ENCODE measurements at regions not wholly inside any gene's neighbourhood (a gene's known extent, or its start where the extent isn't known, plus 50 kb on each side); places are given as distances from the start of the nearest gene placed in this dataset.

DNA sequence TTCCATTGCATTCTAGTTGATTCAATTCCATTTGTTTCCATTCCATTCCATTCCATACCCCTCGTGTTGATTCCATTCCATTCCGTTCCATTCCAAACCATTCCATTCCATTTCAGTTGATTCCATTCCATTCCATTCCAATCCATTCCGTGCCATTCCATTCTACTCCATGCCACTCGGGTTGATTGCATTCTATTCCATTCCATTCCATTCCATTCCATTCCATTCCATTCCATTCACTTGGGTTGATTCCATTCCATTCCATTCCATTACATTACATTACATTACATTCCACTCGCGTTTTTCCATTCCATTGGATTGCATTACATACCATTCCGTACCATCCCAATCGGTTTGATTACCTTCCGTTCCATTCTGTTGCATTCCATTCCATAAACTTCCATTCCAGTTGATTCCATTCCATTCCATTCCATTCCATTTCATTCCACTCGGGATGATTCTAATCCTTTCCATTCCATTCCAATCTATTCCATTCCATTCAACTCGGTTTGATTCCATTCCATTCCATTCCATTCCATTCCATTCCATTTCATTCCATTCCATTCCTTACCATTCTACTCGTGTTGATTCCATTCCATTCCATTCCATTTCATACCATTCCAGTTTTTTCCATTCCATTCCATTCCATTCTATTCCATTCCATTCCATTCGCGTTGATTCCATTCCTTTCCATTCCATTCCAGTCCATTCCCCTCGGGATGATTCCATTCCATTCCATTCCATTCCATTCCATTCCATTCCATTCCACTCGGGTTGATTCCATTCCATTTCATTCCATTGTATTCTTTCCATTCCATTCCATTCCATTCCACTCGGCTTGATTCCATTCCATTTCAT is 1140.4 kb downstream of the RPIA start:
- no peak overlapping the region for H3K9ac ChIP-seq
- H3K9me3 ChIP-seq (ENCODE audit: low read depth), result peaks cover 6% of the 10 kb centered on the region
- no peaks in the 10 kb centered on the region for H3K36me3 ChIP-seq
- Mint-ChIP-seq H3K4me3 (no peak overlapping the region), H3K27me3 (ENCODE audit: insufficient read depth, low read depth) (peaks cover 15% of the 10 kb centered on the region), H3K4me1 (no peaks in the 10 kb centered on the region), H3K9me3 (peaks cover 17% of the 10 kb centered on the region), H3K36me3 (peaks cover 9% of the 10 kb centered on the region), H3K27ac (no peak overlapping the region)
- H3K4me1 ChIP-seq, result no peaks in the 10 kb centered on the region
- H3K27me3 ChIP-seq, result no peaks in the 10 kb centered on the region
- no peak overlapping the region for H3K27ac ChIP-seq
- H3K79me2 ChIP-seq (ENCODE audit: low read depth), result no peaks in the 10 kb centered on the region
- H3K4me3 ChIP-seq, result no peak overlapping the region
- TF ChIP-seq, protein P1, sequence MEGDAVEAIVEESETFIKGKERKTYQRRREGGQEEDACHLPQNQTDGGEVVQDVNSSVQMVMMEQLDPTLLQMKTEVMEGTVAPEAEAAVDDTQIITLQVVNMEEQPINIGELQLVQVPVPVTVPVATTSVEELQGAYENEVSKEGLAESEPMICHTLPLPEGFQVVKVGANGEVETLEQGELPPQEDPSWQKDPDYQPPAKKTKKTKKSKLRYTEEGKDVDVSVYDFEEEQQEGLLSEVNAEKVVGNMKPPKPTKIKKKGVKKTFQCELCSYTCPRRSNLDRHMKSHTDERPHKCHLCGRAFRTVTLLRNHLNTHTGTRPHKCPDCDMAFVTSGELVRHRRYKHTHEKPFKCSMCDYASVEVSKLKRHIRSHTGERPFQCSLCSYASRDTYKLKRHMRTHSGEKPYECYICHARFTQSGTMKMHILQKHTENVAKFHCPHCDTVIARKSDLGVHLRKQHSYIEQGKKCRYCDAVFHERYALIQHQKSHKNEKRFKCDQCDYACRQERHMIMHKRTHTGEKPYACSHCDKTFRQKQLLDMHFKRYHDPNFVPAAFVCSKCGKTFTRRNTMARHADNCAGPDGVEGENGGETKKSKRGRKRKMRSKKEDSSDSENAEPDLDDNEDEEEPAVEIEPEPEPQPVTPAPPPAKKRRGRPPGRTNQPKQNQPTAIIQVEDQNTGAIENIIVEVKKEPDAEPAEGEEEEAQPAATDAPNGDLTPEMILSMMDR (IDR thresholded peaks at IDR 0.05), result no peak
- TF ChIP-seq EZH2phosphoT487 (IDR thresholded peaks at IDR 0.05) (no peak), EZH2 (IDR thresholded peaks at IDR 0.05) (no peak)
- H3K4me2 ChIP-seq, result no peak overlapping the region
- no peak overlapping the region for H2AFZ ChIP-seq (replicated peaks)
- no peak for DNase-seq (ENCODE audit: low spot score)
- no peaks in the 10 kb centered on the region for H3F3A ChIP-seq (ENCODE audit: low read depth)
- H4K20me1 ChIP-seq (ENCODE audit: low read depth), result no peaks in the 10 kb centered on the region

DNA sequence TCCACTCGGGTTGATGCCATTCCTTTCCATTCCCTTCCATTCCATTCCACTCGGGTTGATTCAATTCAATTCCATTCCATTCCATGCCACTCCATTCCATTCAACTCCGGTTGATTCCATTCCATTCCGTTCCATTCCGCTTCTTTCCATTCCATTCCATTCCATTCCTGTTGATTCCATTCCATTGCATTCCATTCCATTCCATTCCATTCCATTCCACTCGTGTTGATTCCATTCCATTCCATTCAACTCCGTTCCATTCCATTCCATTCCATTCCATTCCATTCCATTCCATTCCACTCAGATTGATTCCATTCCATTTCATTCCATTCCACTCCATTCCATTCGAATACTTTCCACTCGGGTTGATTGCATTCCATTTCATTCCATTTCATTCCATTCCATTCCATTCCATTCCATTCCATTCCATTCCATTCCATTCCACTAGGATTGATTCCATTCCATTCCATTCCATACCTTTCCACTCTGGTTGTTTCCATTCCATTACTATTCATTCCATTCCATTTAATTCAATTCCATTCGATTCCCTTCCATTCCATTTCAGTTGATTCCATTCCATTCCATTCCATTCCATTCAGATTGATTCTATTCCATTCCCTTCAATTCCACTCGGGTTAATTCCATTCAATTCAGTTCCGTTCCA is 1141.8 kb downstream of the RPIA start:
- Histone ChIP-seq H2AFZ (replicated peaks) (no peak overlapping the region), H3K27ac (no peak overlapping the region), H3K4me3 (no peak overlapping the region), H3K36me3 (no peaks in the 10 kb centered on the region), H3K4me2 (no peak overlapping the region), H3K79me2 (ENCODE audit: low read depth) (no peaks in the 10 kb centered on the region), H3K9me3 (ENCODE audit: low read depth) (peaks cover 7% of the 10 kb centered on the region), H3K27me3 (no peaks in the 10 kb centered on the region), H4K20me1 (ENCODE audit: low read depth) (no peaks in the 10 kb centered on the region), H3K4me1 (no peaks in the 10 kb centered on the region), H3F3A (ENCODE audit: low read depth) (no peaks in the 10 kb centered on the region), H3K9ac (no peak overlapping the region)
- H3K27ac Mint-ChIP-seq, result no peak overlapping the region
- H3K27me3 Mint-ChIP-seq (ENCODE audit: insufficient read depth, low read depth), result peaks cover 15% of the 10 kb centered on the region
- peaks cover 9% of the 10 kb centered on the region for H3K36me3 Mint-ChIP-seq
- no peaks in the 10 kb centered on the region for H3K4me1 Mint-ChIP-seq
- TF ChIP-seq EZH2phosphoT487 (IDR thresholded peaks at IDR 0.05) (no peak), EZH2 (IDR thresholded peaks at IDR 0.05) (no peak)
- TF ChIP-seq, protein P1 (IDR thresholded peaks at IDR 0.05), result no peak
- no peak for DNase-seq (ENCODE audit: low spot score)
- H3K4me3 Mint-ChIP-seq, result no peak overlapping the region
- H3K9me3 Mint-ChIP-seq, result peaks cover 20% of the 10 kb centered on the region

DNA sequence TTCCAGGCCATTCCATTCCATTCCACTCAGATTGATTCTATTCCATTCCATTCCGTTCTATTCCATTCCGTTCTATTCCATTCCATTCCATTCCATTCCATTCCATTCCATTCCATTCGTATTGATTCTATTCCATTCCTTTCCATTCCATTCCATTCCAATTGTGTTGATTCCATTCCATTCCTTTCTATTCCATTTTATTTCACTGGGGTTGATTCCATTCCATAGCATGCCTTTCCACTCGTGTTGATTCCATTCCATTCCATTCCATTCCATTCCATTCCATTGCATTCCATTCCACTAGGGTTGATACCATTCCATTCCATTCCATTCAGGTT is 1142.3 kb downstream of the RPIA start:
- Histone ChIP-seq H3K36me3 (no peaks in the 10 kb centered on the region), H4K20me1 (ENCODE audit: low read depth) (no peaks in the 10 kb centered on the region), H3K4me1 (no peaks in the 10 kb centered on the region), H3K4me2 (no peak overlapping the region), H3K79me2 (ENCODE audit: low read depth) (no peaks in the 10 kb centered on the region), H3K9ac (no peak overlapping the region), H3F3A (ENCODE audit: low read depth) (no peaks in the 10 kb centered on the region), H3K9me3 (ENCODE audit: low read depth) (peaks cover 7% of the 10 kb centered on the region), H3K4me3 (no peak overlapping the region), H2AFZ (replicated peaks) (no peak overlapping the region), H3K27me3 (no peaks in the 10 kb centered on the region), H3K27ac (no peak overlapping the region)
- Mint-ChIP-seq H3K4me1 (no peaks in the 10 kb centered on the region), H3K27me3 (ENCODE audit: insufficient read depth, low read depth) (peaks cover 15% of the 10 kb centered on the region), H3K9me3 (peaks cover 20% of the 10 kb centered on the region), H3K27ac (no peak overlapping the region), H3K36me3 (peaks cover 9% of the 10 kb centered on the region), H3K4me3 (no peak overlapping the region)
- DNase-seq (ENCODE audit: low spot score), result no peak
- TF ChIP-seq EZH2phosphoT487 (IDR thresholded peaks at IDR 0.05) (no peak), EZH2 (IDR thresholded peaks at IDR 0.05) (no peak)
- TF ChIP-seq, protein P1 (IDR thresholded peaks at IDR 0.05), result no peak
